Smooth muscle cell of the brain vasculature (primary cell): ENCODE measurements at regions not wholly inside any gene's neighbourhood (a gene's known extent, or its start where the extent isn't known, plus 50 kb on each side); places are given as distances from the start of the nearest gene placed in this dataset.
"Not testable (repeated sequence)": the region's sequence is repeated elsewhere in the genome, so short reads cannot be mapped to it uniquely, and the experiment has no call there.

Experiments used
- DNase-seq: peaks from one replicate; pipeline ENCODE4 v3.0.0-alpha.2; 2012; ENCODE audit warnings: low read depth, low spot score

- not testable (repeated sequence) for DNase-seq
Observed at GRCh38 chr3:89034723-89035122, 72.7 kb upstream of the EPHA3 start.

- no peak for DNase-seq
Observed at GRCh38 chr3:89038869-89039268, 68.6 kb upstream of the EPHA3 start.

- no peak for DNase-seq
Observed at GRCh38 chr3:89042236-89042835, 65.1 kb upstream of the EPHA3 start.

GRCh38 chr3:89043406-89043932, 64.0 kb upstream of the EPHA3 start:
- DNase-seq: no peak

GRCh38 chr3:89046661-89047060, 60.8 kb upstream of the EPHA3 start:
- no peak for DNase-seq

GRCh38 chr3:89049119-89049518, 58.3 kb upstream of the EPHA3 start:
- DNase-seq: no peak

GRCh38 chr3:89052386-89052785, 55.0 kb upstream of the EPHA3 start:
- DNase-seq: no peak

GRCh38 chr3:89057398-89057797, 50.0 kb upstream of the EPHA3 start:
- DNase-seq: no peak
